Stimulated activated CD8-positive, alpha-beta memory T cell treated with anti-CD3 and anti-CD28 coated beads, Interleukin-15, amount 100 ng/mL, for 48 hours (primary cell): ENCODE measurements at regions not wholly inside any gene's neighbourhood (a gene's known extent, or its start where the extent isn't known, plus 50 kb on each side); places are given as distances from the start of the nearest gene placed in this dataset.
A peak's percentile ranks its signal among the peaks of the same experiment; 100 is the strongest.
"Not testable (repeated sequence)": the region's sequence is repeated elsewhere in the genome, so short reads cannot be mapped to it uniquely, and the experiment has no call there.

ENCODE experiments used
- DNase-seq, 2 donors: peaks; one replicate each; pipeline ENCODE4 v3.0.0-alpha.2; 2020; ENCODE audit warnings: low read depth in 2 of 2

DNA sequence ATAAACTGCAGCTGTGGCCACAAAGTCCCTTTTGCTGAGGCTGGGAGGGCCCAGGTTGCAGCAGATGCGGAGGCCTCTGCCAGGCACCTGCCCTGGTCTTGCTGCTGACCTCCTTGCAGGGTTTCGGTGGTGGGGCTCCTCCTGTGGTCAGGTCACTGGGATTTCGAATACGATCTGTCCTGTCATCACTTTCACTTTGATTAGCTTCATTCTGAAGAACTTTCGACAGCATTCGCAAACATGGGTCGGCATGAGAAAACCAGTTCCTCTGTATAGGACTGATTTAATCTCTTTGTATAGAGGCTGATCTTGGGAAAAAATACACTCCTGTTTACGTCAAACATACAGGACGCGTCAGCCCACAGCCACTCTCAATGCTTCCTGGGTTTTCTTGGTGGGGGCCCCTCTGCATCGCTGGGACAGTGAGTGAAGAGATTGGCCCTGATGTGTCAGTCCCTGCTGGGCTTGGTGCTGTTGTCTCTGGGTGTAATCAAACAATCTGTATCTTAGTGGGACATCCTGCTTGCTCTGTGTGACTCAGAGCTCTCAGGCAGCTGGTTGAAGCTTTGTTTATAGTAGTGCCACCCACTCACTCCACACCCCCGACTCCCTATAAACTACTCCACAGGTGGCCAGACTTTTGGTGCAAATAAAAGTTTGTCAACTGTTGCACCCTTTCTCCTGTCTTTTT is 209.4 kb upstream of the CXCR4 start:
- peak; percentile 71 to 86 for DNase-seq

DNA sequence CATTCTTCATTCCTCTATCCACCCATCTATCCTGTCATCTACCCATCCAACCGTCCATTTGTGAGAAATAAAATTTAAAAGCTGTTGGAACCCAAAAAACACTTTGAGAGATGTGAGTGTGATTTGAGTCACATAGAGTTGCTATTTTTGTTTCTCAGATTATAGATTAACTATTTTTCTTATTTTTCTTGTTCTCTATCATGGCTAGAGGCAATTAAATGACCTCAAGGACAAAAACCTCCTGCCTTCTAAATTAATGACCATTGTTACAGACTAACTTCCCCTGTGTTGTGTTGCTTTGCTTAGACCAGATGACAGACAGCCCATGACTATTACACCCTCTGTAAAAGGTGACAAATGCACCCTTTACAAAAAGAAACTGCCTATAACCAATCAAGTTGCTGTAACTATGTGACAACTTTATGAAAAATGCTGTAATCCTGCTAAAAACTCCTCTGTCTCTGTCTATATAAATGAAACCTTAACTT is 207.9 kb upstream of the CXCR4 start:
- no peak for DNase-seq

DNA sequence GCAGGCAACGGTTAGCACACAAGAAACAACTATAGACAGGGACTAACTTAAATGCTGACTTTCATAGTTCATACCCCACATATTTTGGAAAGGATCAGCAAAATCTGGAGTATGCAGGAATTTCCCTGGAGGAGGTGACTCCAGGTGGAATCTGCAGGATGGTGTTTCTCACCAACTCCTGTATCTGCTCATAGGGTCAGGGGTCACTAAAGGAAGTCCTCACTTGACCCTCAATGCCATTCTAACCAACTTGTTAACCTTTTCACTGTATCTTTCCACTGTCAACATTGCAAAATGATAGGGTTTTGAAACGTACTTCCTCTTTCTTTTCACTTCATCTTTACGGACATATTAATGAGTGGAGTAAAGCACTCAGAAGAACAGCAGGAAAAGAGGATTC is 207.0 kb upstream of the CXCR4 start:
- DNase-seq, result no peak

DNA sequence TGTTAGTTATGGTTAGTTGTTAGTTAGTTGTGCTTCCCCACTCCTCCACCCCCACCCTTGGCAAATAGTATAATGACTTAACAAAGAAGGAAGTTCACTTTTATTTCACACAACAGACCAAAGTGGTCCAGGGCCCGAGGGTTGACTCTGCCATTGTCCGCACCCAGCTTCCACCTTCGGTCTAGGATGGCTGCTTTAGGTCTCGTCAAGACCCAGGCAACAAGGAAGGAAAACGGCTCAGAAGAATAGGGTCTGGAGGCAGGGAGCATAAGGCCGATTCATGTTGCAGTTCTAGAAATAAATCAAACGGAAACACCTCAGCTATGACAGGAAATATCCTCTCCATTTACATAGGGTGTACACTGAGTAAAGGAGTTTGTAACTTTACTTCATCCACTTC is 206.0 kb upstream of the CXCR4 start:
- DNase-seq, result no peak

DNA sequence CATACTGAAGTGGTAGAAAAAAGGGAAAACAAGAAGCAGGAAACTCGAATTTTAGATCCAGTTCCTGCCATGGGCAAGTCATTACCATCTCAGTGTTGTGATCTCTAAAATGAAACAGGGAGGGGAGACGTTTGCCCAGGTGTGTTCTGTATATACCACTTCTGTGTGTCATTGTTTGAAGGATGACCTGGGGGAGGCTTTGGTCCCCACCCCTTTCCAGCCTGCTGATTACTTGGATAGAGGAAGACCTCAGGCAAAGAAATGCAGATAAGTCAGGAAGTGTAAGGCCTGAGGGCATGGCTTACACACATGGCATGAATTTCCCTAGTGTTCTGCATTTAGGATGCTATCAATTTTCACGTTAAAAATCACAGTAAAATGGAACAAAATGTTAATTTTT is 205.2 kb upstream of the CXCR4 start:
- no peak for DNase-seq

DNA sequence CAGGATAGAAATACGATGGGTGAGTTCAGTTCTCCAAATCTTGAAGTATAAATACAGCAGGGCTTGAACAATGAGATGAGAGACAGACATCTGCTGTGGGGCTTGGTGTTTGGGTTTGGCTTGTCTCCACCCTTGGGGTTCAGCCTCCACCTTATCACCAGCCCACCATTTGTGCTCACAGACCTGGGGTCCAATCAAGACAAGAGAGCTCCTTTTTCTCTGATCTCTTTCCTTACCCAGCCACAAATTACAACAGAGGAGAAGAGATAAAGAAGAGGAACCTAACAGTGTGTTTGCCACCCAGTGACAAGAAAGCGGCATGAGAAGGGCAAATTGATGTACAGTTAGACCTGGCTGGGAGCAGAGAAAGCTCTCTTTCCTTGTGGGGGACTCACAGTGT is 204.5 kb upstream of the CXCR4 start:
- DNase-seq, result no peak

DNA sequence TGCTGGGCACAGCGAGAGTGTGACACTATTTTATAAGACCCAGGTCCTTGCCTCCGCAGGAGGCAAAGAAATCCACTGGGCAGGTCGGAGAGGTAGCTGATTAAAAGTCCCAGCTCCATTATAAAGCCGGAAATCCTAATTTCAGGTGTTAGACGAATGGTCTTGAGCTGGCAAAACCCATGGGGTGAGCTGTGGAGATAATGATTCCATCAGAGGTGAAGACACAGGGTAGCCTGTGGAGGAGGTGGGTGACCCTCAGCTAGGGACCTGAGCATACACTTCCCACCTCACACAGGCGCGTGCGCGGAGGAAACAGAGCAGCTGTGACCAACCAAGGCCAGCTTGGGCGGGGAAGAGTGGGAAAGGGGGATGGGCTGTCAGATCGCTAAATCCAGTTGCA is 201.7 kb upstream of the CXCR4 start:
- no peak for DNase-seq

DNA sequence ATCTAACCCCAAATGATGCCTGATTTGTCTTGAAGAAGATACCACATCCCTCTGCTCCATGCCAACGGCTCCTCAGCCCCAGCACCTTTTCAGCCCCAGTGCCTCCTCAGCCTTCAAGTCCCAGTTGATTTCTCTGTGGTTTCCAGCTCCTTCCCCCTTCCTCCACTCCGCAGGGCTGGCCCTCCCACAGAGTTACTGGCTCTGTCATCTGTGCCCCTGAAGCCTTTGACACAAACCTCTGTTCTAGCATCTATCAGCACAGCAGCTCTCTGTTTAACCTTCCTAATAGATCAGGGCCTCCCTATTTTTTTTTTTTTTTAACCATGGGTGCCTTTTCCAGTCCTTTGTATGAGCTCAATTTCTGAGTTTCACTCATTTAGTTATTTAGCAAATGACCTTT is 201.3 kb upstream of the CXCR4 start:
- DNase-seq, result peak in 1 of 2 donors; percentile 34

DNA sequence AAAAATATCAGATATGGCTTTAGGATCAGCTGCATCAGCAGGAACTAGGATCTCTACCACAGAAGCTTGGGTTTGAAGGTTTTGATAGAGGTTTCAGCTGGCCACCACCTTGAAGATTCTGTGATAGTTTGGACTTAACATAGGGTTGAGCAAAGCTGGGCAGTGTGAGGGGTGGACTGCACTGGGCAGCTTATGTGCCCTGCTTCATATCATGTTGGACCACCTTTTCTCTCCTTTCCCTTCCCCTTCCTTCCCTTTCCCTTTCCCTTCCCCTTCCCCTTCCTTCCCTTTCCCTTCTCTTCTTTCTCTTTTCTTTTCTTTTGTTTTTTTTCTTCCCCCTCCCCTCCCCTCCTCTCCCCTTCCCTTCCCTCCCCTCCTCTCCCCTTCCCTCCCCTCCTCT is 196.3 kb upstream of the CXCR4 start:
- DNase-seq, result no peak

DNA sequence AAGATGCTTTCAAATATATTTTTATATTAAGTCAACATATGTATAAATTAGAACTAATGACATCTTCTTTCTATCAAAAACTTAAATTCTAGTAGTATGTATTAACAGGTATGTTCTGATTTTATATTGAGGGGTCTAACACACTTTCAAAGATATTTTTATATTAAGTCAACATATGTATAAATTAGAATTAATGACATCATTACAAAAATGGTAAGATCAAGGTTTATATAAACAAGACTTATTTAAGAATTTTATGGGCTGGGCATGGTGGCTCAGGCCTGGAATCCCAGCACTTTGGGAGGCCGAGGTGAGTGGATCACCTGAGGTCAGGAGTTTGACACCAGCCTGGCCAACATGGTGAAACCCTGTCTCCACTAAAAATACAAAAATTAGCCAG is 194.6 kb upstream of the CXCR4 start:
- DNase-seq, result not testable (repeated sequence)

DNA sequence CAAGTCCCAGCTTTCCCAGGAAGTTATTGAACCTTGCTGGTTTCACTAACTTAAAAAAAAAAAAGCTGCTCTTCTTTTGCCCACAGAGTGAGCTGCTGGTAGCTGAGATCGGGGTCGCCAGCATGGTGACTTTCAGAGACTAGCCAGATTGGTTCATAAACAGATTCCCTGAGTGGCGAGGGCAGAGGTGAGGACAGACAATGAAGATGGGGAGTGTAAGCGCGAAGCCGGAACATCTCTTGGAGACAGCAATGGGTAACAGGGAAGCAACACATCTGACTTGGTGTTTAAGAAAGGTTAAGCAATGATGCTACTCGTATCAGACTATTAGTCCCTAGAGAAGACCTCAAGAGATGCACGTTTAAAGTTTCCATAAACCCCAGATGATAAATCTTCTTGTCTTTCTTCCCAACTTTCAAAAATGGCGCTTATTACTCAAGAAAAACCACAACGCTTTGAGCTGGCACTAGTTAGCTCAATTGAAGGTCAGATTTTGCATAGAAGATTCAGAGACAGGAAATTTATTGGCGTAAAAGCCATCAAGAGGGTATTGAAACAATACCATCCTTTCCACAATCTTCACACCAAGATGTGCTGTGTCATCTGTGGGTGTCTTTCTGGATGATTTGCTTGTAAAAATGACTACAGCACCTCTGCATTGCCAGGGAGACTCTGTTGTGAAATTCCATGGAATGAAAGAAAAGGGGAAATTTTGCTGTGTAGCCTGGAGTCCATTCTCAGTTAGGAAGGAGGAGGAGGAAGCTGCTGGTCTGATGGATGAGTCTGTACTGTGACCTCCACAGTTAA is 193.1 kb upstream of the CXCR4 start:
- DNase-seq, result no peak

DNA sequence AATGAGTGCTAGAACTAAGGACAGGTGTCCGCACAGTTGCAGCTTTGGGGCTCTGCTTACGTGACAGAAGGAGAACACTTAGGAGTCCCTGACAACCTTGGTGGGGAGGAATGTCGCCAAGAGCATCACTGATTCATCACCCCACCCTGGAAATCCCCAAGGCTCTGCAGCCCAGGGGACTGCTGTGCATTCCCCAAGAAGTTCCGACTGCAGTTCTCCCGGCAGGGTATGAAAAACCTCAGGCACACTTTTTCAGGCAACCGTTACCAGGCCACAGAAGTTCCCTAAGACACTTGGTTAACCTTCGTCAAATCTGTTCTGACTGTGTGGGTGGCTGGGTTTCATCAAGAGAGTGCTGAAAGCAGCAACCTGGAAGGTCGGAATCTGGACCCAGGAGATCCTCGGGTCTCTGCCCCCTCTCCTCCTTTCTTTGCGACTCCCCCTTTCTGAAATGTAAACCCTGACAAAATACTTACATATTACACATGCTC is 192.1 kb upstream of the CXCR4 start:
- peak; percentile 32 to 47 for DNase-seq

DNA sequence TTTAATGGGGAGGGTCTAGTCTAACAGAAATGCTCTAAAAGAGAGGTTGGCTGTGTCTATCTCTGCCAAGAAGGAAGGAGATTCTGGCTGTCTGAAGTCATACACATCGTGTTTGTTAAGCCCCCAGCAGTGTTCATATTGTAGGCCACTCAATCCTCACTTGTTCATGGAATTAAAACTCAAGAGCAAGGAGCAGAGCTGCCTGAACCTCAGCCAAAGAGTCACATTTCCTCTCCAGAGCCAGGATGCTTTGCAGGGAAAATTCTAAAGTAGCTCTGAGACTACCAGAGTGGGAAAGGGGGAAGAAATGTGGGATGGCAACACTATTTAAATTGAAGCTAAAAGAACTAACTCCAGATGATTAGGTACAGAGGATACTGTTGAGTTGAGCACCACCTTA is 190.7 kb upstream of the CXCR4 start:
- DNase-seq, result no peak

DNA sequence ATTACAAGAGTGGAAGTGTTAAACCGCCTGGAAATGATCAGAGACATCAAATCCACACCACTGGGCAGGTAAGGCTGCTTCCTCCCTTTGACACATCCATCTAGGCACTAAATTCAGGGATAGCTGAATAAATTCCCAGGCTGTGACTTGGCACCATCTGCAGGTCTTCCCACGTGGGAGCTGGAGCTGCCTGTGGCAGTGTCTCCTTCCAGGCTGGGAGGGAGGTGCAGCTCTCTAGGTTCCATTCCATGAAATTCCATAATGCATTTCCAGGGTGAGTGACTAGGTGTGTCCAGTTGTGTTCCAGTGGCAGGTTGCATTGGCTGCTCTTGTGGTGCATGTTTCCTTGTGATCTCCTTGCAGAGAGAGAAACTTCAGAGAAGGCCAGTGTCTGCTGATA is 188.9 kb upstream of the CXCR4 start:
- DNase-seq, result no peak

DNA sequence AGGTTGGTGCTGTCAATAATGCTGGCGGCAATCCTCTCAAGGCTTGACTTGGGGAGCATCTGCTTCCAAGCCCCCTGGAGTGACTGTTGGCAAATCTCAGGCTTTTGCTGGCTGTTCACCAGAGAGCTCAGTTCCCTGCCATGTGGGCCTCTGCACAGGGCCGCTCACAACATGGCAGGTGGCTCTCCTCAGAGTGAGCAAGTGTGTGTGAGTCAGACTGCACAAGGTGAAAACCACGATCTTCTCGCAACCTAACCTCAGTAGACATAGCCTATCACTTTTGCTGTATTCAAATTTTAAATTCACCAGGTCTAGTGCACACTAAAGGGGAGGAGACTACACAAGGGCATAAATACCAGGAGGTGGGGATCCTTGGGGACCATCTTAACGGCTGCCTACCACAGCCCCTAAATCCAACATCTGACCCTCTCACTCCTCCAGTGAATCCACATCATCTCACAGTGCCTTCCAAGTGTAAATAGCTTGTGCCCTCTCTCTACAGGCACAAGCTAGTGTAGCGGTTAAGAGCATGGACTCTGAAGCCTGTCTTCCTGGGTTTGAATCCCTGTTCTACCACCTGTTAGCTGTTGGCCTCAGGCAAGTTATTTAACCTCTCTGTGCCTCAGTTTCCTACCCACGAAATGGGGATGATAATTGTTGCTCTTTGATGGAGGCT is 187.7 kb upstream of the CXCR4 start:
- DNase-seq, result peak; percentile 58 to 70

DNA sequence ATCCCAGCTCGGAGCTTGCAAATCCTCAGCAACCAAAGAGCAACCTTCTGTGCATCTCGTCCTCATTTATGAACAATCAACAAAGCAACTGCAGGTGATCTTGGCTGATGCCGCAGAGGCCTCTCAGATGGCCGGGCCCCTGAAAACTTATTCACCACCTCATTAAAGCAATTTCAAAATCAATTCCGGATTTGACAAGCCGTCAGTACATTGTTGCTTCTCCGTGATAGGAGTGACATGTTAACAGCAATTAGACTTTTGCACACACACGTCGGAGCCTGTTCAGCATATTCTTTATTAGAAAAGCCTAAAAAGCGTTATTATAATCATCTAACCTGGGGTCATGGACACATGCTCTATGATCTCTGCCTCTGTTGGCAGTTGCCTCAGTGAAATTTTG is 183.1 kb upstream of the CXCR4 start:
- DNase-seq, result no peak

DNA sequence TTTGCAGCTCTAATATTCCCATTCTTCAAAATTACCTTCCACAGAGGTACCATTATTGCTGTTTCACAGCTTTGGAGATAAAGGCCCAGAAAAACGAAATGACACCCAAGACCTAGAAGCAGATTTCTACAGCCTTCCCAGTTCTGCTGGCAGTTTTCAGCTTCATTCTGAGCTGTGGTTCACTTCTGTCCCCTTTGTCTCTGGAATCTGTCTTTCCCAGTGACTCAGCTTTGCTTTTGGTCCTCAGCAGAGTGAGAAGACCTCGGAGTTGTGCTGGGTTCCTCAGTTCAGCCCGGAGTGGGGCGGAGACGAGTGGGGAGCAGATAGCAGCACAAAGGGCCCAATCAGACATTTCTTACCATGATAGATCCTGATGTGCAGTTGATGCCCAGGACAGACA is 180.7 kb upstream of the CXCR4 start:
- DNase-seq, result no peak

DNA sequence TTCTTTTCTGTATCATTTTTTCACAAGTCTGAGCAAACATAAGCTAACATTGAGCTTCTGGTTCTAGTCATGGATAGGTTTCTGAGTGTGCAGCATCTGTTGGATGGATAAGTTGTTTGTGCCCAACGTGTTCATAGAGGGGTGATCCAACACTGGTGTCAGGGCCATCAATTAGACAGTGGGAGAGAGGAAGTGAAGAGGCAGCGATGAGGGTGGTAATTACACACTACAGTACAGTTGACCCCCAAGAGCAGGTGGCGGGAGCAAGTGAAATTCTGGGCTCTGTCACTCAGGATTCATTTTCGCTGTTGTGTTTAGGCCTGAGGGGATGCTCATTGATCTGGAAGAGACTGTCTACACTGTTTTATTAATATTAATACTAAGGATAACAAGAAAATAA is 180.0 kb upstream of the CXCR4 start:
- DNase-seq, result no peak

DNA sequence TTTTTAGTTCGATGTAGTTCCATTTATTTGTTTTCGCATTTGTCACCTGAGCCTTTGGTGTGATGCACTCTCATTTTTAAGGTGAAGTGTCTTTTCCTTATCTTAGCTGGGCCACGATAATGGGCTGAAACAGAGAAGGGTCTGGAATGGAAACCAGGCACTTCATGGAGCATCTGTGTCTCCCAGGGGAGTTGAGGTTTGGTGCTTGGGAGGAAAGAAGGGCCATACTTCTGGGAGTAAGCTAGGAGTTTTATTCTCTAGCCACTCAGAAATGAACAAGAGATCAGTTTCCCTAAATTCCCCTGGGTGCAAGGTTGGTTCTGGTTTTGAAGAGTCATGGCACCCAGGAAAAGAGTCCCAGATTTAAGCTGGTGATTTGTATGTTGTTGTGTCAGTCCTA is 179.4 kb upstream of the CXCR4 start:
- DNase-seq, result no peak

DNA sequence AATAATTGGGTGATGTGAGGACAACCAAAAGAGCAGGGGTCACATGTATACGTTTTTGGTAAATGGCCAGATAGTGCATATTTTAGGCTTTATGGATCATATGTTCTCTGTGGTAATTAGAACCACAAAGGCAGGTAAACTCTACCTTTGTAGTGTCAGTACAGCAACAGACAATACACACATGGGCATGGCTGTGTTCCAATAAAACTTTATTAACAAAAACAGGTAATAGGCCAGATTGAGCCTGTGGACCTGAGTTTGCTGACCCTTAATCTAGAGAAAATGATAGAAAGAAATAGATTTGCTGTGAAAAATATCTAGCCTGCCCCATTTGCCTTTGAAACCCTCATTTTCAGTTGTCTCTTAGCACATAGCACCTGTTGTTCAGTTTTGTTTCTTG is 177.2 kb upstream of the CXCR4 start:
- DNase-seq, result no peak

DNA sequence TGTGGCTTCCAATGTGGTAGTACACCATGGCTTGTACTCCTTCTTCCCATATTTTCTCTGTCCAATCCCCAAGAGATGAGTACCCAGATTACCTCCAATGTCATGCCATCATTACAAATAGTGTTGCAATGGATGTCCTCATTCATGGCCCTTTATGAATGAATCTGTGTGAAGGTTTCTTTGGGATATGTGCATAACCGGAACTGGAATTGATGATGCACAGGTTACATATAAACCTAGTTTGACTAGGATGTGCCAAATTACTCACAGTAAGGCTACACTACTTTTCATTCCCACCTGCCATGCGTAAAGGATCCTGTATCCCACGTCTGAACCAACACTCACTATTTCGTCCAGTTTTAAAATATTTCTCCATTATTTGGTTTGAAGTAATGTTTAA is 173.9 kb upstream of the CXCR4 start:
- DNase-seq, result no peak

DNA sequence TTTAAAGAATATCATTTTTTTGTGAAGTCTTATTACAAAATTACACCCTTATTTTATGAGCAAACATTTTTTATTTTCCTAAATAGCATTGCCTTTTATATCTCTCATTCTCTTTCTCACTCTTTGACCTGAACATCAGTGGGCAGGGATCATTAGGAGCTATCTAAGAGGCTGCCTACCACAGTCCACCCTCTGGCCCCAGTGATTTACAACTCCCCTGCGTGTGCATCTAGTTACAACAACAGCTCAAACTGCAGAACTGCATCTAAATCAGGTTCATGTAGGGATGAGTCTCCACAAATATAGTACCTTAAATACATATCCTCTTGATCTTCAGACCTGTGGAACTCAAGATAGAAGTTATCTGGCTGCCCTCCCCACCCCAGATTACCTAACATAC is 172.4 kb upstream of the CXCR4 start:
- DNase-seq, result no peak

DNA sequence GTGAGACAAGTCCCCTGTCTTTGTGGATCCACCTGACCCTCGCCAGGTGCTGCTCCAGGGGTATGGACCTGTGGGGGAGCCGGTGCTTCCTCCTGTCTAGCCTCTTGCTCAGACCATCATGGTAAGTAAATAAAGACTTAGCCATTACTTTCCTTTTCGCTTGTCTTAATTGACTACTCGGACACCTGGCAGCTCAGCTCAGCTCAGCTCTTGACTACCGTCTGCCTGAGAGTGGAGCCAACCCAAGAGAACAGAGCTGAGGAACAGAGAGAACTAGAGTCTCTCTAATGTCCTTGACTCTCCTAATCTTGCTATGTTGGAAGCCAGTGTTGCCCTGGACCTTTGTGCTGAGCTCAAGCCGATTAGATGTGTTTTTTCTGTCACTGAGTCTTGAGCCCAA is 170.3 kb upstream of the CXCR4 start:
- DNase-seq, result no peak
